CD8-positive, alpha-beta memory T cell (primary cell): ENCODE measurements at regions not wholly inside any gene's neighbourhood (a gene's known extent, or its start where the extent isn't known, plus 50 kb on each side); places are given as distances from the start of the nearest gene placed in this dataset.
A peak's percentile ranks its signal among the peaks of the same experiment; 100 is the strongest.

Source experiments
- CTCF ChIA-PET: fragments of 350-600 bp; sonication (Branson Sonifier 250); formaldehyde crosslinking; loops from one replicate; lab custom pipeline; 2021; ENCODE audit warnings: antibody characterized with exemption; lab: Charles Lee
- POLR2A ChIA-PET: fragments of 350-600 bp; sonication (Branson Sonifier 250); formaldehyde crosslinking; loops from one replicate; lab custom pipeline; 2021; ENCODE audit warnings: antibody characterized with exemption; lab: Charles Lee
- DNase-seq, 5 donors: peaks; one replicate each; pipeline versions ENCODE4 v3.0.0 to v3.0.0-alpha.2; 2020 to 2022; ENCODE audit warnings: mixed read lengths in 1 of 5
- H3K27ac ChIP-seq: one replicate; pipeline ENCODE4 v1.7.0; 2013; ENCODE audit warnings: low read depth, mild to moderate bottlenecking, low read length, moderate library complexity
- H3K27me3 ChIP-seq: 2 replicates; pipeline ENCODE4 v1.7.0; 2013; ENCODE audit warnings: low read length, mild to moderate bottlenecking; ENCODE audit not compliant: insufficient read depth, poor library complexity, severe bottlenecking
- H3K36me3 ChIP-seq: 2 replicates; pipeline ENCODE4 v1.7.0; 2013; ENCODE audit warnings: mild to moderate bottlenecking, low read length, moderate library complexity; ENCODE audit not compliant: insufficient read depth
- H3K4me1 ChIP-seq: 2 replicates; pipeline ENCODE4 v1.7.0; 2013; ENCODE audit warnings: mild to moderate bottlenecking, low read length, moderate library complexity; ENCODE audit not compliant: insufficient read depth
- H3K4me3 ChIP-seq: 2 replicates; pipeline ENCODE4 v1.7.0; 2013; ENCODE audit warnings: mild to moderate bottlenecking, low read length
- H3K9me3 ChIP-seq: 2 replicates; pipeline ENCODE4 v1.7.0; 2013; ENCODE audit warnings: mild to moderate bottlenecking, low read length
- H3K27ac Mint-ChIP-seq, 8 donors: one replicate each; pipeline ENCODE4 v1.8.0; 2020 to 2021; ENCODE audit warnings: mixed read lengths in 8 of 8, mild to moderate bottlenecking in 6 of 8, inconsistent platforms in 3 of 8, moderate library complexity in 3 of 8
- H3K27me3 Mint-ChIP-seq, 2 donors: one replicate each; pipeline ENCODE4 v1.8.0; 2020 to 2021; ENCODE audit warnings: mixed read lengths in 2 of 2, mild to moderate bottlenecking in 1 of 2, moderate library complexity in 1 of 2
- H3K36me3 Mint-ChIP-seq, 3 donors: one replicate each; pipeline ENCODE4 v1.8.0; 2020 to 2021; ENCODE audit warnings: mixed read lengths in 3 of 3, inconsistent platforms in 1 of 3, mild to moderate bottlenecking in 1 of 3
- H3K4me1 Mint-ChIP-seq, 3 donors: one replicate each; pipeline ENCODE4 v1.8.0; 2020 to 2021; ENCODE audit warnings: mixed read lengths in 3 of 3, inconsistent platforms in 1 of 3, mild to moderate bottlenecking in 1 of 3
- H3K4me3 Mint-ChIP-seq, 7 donors: one replicate each; pipeline ENCODE4 v1.8.0; 2020 to 2021; ENCODE audit warnings: mixed read lengths in 7 of 7, mild to moderate bottlenecking in 6 of 7, moderate library complexity in 4 of 7, inconsistent platforms in 2 of 7
- H3K9me3 Mint-ChIP-seq, 5 donors: one replicate each; pipeline ENCODE4 v1.8.0; 2020 to 2022; ENCODE audit warnings: mixed read lengths in 5 of 5, mild to moderate bottlenecking in 3 of 5, moderate library complexity in 2 of 5, inconsistent platforms in 1 of 5

- Histone ChIP-seq H3K9me3 (no peaks in the 10 kb centered on the region), H3K36me3 (no peaks in the 10 kb centered on the region), H3K27ac (no peak overlapping the region), H3K4me3 (no peak overlapping the region), H3K4me1 (no peaks in the 10 kb centered on the region), H3K27me3 (no peaks in the 10 kb centered on the region)
- CTCF ChIA-PET = no interaction called here
- no peaks in the 10 kb centered on the region for H3K27me3 Mint-ChIP-seq
- peaks cover 0 to 1% (median 0%) of the 10 kb centered on the region in 3 donors for H3K36me3 Mint-ChIP-seq
- peaks cover 0 to 15% (median 5%) of the 10 kb centered on the region in 3 donors for H3K4me1 Mint-ChIP-seq
- H3K4me3 Mint-ChIP-seq = peak overlapping the region in 1 of 7 donors; percentile 83
- DNase-seq = no peak
- H3K9me3 Mint-ChIP-seq = peaks cover 12 to 36% (median 24%) of the 10 kb centered on the region in 5 donors
- POLR2A ChIA-PET = no interaction called here
- no peak overlapping the region for H3K27ac Mint-ChIP-seq
These were observed 483.4 kb downstream of the SPATA31A7 start for GRCh38 chr9:61673247-61673646.

GRCh38 chr9:61673664-61674381 is 484.0 kb downstream of the SPATA31A7 start:
- H3K36me3 Mint-ChIP-seq = peaks cover 0 to 1% (median 0%) of the 10 kb centered on the region in 3 donors
- H3K4me1 ChIP-seq = no peaks in the 10 kb centered on the region
- no peak overlapping the region for H3K27ac ChIP-seq
- no peak overlapping the region for H3K27ac Mint-ChIP-seq
- H3K4me3 ChIP-seq = no peak overlapping the region
- DNase-seq = no peak
- peaks cover 0 to 15% (median 5%) of the 10 kb centered on the region in 3 donors for H3K4me1 Mint-ChIP-seq
- ChIA-PET POLR2A (no interaction called here), CTCF (no interaction called here)
- no peaks in the 10 kb centered on the region for H3K36me3 ChIP-seq
- peak overlapping the region in 1 of 7 donors; percentile 83 for H3K4me3 Mint-ChIP-seq
- no peaks in the 10 kb centered on the region for H3K27me3 ChIP-seq
- no peaks in the 10 kb centered on the region for H3K27me3 Mint-ChIP-seq
- H3K9me3 Mint-ChIP-seq = peaks cover 11 to 36% (median 21%) of the 10 kb centered on the region in 5 donors
- H3K9me3 ChIP-seq = no peaks in the 10 kb centered on the region

- CTCF ChIA-PET = no interaction called here
- POLR2A ChIA-PET = no interaction called here
- peaks cover 0 to 1% (median 0%) of the 10 kb centered on the region in 3 donors for H3K36me3 Mint-ChIP-seq
- no peak overlapping the region for H3K27ac Mint-ChIP-seq
- Histone ChIP-seq H3K4me3 (no peak overlapping the region), H3K4me1 (no peaks in the 10 kb centered on the region), H3K27ac (no peak overlapping the region), H3K27me3 (no peaks in the 10 kb centered on the region), H3K36me3 (no peaks in the 10 kb centered on the region), H3K9me3 (no peaks in the 10 kb centered on the region)
- no peak for DNase-seq
- peaks cover 0 to 15% (median 5%) of the 10 kb centered on the region in 3 donors for H3K4me1 Mint-ChIP-seq
- H3K9me3 Mint-ChIP-seq = peaks cover 5 to 33% (median 17%) of the 10 kb centered on the region in 5 donors
- H3K27me3 Mint-ChIP-seq = no peaks in the 10 kb centered on the region
- H3K4me3 Mint-ChIP-seq = no peak overlapping the region
These were observed 484.6 kb downstream of the SPATA31A7 start for GRCh38 chr9:61674465-61674864.

- H3K4me3 ChIP-seq = no peak overlapping the region
- H3K36me3 ChIP-seq = no peaks in the 10 kb centered on the region
- no peak overlapping the region for H3K27ac Mint-ChIP-seq
- peaks cover 4 to 30% (median 16%) of the 10 kb centered on the region in 5 donors for H3K9me3 Mint-ChIP-seq
- H3K4me3 Mint-ChIP-seq = peak overlapping the region in 2 of 7 donors; percentile 35 to 40
- no peaks in the 10 kb centered on the region for H3K27me3 ChIP-seq
- H3K36me3 Mint-ChIP-seq = peaks cover 0 to 1% (median 0%) of the 10 kb centered on the region in 3 donors
- H3K4me1 Mint-ChIP-seq = peaks cover 0 to 19% (median 5%) of the 10 kb centered on the region in 3 donors
- H3K27me3 Mint-ChIP-seq = no peaks in the 10 kb centered on the region
- POLR2A ChIA-PET = no interaction called here
- DNase-seq = no peak
- H3K27ac ChIP-seq = no peak overlapping the region
- H3K4me1 ChIP-seq = no peaks in the 10 kb centered on the region
- H3K9me3 ChIP-seq = no peaks in the 10 kb centered on the region
- CTCF ChIA-PET = no interaction called here
These were observed 485.0 kb downstream of the SPATA31A7 start for GRCh38 chr9:61674882-61675281.
